ENCODE measurements at regions not wholly inside any gene's neighbourhood (a gene's known extent, or its start where the extent isn't known, plus 50 kb on each side); places are given as distances from the start of the nearest gene placed in this dataset.

DNA sequence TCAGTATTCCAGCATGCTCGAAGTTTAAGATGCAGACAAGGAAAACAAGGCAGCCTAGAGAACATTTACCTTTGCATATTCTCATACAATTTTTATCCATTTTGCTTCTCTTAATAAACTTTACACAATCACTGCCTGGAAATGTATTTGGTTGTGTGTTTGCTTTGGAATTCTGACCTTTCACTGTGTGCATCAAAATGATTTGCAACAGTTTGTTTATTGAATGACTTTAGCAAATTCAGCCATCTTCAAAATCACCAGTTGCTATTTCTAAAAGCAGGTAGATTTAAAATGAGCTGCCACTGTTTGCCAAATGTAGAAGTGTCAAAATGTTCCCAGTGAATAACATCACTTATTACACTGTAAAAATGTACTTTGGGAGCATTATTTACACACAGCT is 669.9 kb downstream of the SLC16A7 start:
- no peak for DNase-seq (ENCODE audit: low spot score)
- H3K9me3 Mint-ChIP-seq = peaks cover 6% of the 10 kb centered on the region
- ATAC-seq = no peak
- CTCF ChIA-PET = no interaction called here
- TF ChIP-seq CREM (CRISPR knock-in tag; IDR thresholded peaks at IDR 0.05) (no peak), SP1 (CRISPR knock-in tag; conservative IDR thresholded peaks at IDR 0.05) (no peak), OVOL2 (CRISPR knock-in tag; IDR thresholded peaks at IDR 0.05; ENCODE audit: borderline replicate concordance) (no peak), NFYB (CRISPR knock-in tag; conservative IDR thresholded peaks at IDR 0.05; ENCODE audit: low read depth) (no peak), NFATC4 (CRISPR knock-in tag; IDR thresholded peaks at IDR 0.05) (no peak), GABPB1 (CRISPR knock-in tag; IDR thresholded peaks at IDR 0.05) (no peak), FOXK1 (CRISPR knock-in tag; IDR thresholded peaks at IDR 0.05) (no peak), GRHL2 (CRISPR knock-in tag; IDR thresholded peaks at IDR 0.05; ENCODE audit: insufficient replicate concordance, severe bottlenecking) (no peak), TEAD1 (CRISPR knock-in tag; IDR thresholded peaks at IDR 0.05) (no peak)
- TF ChIP-seq, protein P1, sequence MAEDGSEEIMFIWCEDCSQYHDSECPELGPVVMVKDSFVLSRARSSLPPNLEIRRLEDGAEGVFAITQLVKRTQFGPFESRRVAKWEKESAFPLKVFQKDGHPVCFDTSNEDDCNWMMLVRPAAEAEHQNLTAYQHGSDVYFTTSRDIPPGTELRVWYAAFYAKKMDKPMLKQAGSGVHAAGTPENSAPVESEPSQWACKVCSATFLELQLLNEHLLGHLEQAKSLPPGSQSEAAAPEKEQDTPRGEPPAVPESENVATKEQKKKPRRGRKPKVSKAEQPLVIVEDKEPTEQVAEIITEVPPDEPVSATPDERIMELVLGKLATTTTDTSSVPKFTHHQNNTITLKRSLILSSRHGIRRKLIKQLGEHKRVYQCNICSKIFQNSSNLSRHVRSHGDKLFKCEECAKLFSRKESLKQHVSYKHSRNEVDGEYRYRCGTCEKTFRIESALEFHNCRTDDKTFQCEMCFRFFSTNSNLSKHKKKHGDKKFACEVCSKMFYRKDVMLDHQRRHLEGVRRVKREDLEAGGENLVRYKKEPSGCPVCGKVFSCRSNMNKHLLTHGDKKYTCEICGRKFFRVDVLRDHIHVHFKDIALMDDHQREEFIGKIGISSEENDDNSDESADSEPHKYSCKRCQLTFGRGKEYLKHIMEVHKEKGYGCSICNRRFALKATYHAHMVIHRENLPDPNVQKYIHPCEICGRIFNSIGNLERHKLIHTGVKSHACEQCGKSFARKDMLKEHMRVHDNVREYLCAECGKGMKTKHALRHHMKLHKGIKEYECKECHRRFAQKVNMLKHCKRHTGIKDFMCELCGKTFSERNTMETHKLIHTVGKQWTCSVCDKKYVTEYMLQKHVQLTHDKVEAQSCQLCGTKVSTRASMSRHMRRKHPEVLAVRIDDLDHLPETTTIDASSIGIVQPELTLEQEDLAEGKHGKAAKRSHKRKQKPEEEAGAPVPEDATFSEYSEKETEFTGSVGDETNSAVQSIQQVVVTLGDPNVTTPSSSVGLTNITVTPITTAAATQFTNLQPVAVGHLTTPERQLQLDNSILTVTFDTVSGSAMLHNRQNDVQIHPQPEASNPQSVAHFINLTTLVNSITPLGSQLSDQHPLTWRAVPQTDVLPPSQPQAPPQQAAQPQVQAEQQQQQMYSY (CRISPR knock-in tag; IDR thresholded peaks at IDR 0.05) = no peak
- TF ChIP-seq, protein P2, sequence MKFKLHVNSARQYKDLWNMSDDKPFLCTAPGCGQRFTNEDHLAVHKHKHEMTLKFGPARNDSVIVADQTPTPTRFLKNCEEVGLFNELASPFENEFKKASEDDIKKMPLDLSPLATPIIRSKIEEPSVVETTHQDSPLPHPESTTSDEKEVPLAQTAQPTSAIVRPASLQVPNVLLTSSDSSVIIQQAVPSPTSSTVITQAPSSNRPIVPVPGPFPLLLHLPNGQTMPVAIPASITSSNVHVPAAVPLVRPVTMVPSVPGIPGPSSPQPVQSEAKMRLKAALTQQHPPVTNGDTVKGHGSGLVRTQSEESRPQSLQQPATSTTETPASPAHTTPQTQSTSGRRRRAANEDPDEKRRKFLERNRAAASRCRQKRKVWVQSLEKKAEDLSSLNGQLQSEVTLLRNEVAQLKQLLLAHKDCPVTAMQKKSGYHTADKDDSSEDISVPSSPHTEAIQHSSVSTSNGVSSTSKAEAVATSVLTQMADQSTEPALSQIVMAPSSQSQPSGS (CRISPR knock-in tag; IDR thresholded peaks at IDR 0.05; ENCODE audit: borderline replicate concordance, low read depth) = no peak
- TF ChIP-seq, protein P3, sequence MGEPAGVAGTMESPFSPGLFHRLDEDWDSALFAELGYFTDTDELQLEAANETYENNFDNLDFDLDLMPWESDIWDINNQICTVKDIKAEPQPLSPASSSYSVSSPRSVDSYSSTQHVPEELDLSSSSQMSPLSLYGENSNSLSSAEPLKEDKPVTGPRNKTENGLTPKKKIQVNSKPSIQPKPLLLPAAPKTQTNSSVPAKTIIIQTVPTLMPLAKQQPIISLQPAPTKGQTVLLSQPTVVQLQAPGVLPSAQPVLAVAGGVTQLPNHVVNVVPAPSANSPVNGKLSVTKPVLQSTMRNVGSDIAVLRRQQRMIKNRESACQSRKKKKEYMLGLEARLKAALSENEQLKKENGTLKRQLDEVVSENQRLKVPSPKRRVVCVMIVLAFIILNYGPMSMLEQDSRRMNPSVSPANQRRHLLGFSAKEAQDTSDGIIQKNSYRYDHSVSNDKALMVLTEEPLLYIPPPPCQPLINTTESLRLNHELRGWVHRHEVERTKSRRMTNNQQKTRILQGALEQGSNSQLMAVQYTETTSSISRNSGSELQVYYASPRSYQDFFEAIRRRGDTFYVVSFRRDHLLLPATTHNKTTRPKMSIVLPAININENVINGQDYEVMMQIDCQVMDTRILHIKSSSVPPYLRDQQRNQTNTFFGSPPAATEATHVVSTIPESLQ (CRISPR knock-in tag; IDR thresholded peaks at IDR 0.05) = no peak
- TF ChIP-seq, protein P4, sequence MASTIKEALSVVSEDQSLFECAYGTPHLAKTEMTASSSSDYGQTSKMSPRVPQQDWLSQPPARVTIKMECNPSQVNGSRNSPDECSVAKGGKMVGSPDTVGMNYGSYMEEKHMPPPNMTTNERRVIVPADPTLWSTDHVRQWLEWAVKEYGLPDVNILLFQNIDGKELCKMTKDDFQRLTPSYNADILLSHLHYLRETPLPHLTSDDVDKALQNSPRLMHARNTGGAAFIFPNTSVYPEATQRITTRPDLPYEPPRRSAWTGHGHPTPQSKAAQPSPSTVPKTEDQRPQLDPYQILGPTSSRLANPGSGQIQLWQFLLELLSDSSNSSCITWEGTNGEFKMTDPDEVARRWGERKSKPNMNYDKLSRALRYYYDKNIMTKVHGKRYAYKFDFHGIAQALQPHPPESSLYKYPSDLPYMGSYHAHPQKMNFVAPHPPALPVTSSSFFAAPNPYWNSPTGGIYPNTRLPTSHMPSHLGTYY (CRISPR knock-in tag; IDR thresholded peaks at IDR 0.05) = no peak
- TF ChIP-seq, protein P5, sequence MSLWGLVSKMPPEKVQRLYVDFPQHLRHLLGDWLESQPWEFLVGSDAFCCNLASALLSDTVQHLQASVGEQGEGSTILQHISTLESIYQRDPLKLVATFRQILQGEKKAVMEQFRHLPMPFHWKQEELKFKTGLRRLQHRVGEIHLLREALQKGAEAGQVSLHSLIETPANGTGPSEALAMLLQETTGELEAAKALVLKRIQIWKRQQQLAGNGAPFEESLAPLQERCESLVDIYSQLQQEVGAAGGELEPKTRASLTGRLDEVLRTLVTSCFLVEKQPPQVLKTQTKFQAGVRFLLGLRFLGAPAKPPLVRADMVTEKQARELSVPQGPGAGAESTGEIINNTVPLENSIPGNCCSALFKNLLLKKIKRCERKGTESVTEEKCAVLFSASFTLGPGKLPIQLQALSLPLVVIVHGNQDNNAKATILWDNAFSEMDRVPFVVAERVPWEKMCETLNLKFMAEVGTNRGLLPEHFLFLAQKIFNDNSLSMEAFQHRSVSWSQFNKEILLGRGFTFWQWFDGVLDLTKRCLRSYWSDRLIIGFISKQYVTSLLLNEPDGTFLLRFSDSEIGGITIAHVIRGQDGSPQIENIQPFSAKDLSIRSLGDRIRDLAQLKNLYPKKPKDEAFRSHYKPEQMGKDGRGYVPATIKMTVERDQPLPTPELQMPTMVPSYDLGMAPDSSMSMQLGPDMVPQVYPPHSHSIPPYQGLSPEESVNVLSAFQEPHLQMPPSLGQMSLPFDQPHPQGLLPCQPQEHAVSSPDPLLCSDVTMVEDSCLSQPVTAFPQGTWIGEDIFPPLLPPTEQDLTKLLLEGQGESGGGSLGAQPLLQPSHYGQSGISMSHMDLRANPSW (CRISPR knock-in tag; conservative IDR thresholded peaks at IDR 0.05; ENCODE audit: low read depth) = no peak
- TF ChIP-seq, protein P6, sequence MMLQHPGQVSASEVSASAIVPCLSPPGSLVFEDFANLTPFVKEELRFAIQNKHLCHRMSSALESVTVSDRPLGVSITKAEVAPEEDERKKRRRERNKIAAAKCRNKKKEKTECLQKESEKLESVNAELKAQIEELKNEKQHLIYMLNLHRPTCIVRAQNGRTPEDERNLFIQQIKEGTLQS (CRISPR knock-in tag; conservative IDR thresholded peaks at IDR 0.05) = no peak
- TF ChIP-seq, protein P7, sequence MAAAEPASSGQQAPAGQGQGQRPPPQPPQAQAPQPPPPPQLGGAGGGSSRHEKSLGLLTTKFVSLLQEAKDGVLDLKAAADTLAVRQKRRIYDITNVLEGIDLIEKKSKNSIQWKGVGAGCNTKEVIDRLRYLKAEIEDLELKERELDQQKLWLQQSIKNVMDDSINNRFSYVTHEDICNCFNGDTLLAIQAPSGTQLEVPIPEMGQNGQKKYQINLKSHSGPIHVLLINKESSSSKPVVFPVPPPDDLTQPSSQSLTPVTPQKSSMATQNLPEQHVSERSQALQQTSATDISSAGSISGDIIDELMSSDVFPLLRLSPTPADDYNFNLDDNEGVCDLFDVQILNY (CRISPR knock-in tag; IDR thresholded peaks at IDR 0.05) = no peak
- TF ChIP-seq, protein P8, sequence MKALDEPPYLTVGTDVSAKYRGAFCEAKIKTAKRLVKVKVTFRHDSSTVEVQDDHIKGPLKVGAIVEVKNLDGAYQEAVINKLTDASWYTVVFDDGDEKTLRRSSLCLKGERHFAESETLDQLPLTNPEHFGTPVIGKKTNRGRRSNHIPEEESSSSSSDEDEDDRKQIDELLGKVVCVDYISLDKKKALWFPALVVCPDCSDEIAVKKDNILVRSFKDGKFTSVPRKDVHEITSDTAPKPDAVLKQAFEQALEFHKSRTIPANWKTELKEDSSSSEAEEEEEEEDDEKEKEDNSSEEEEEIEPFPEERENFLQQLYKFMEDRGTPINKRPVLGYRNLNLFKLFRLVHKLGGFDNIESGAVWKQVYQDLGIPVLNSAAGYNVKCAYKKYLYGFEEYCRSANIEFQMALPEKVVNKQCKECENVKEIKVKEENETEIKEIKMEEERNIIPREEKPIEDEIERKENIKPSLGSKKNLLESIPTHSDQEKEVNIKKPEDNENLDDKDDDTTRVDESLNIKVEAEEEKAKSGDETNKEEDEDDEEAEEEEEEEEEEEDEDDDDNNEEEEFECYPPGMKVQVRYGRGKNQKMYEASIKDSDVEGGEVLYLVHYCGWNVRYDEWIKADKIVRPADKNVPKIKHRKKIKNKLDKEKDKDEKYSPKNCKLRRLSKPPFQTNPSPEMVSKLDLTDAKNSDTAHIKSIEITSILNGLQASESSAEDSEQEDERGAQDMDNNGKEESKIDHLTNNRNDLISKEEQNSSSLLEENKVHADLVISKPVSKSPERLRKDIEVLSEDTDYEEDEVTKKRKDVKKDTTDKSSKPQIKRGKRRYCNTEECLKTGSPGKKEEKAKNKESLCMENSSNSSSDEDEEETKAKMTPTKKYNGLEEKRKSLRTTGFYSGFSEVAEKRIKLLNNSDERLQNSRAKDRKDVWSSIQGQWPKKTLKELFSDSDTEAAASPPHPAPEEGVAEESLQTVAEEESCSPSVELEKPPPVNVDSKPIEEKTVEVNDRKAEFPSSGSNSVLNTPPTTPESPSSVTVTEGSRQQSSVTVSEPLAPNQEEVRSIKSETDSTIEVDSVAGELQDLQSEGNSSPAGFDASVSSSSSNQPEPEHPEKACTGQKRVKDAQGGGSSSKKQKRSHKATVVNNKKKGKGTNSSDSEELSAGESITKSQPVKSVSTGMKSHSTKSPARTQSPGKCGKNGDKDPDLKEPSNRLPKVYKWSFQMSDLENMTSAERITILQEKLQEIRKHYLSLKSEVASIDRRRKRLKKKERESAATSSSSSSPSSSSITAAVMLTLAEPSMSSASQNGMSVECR (CRISPR knock-in tag; IDR thresholded peaks at IDR 0.05; ENCODE audit: borderline replicate concordance) = no peak
- no peaks in the 10 kb centered on the region; the same call in 1 of the 2 replicates for H3K36me3 Mint-ChIP-seq
- POLR2A ChIA-PET = no interaction called here
- H3K4me3 Mint-ChIP-seq = no peak overlapping the region
- H3K27ac Mint-ChIP-seq = no peak overlapping the region
- H3K27me3 Mint-ChIP-seq (ENCODE audit: low read depth) = no peaks in the 10 kb centered on the region
- H3K4me1 Mint-ChIP-seq = peaks cover 3% of the 10 kb centered on the region; the same call in 1 of the 2 replicates
